Daoy (cell line): ENCODE measurements at regions not wholly inside any gene's neighbourhood (a gene's known extent, or its start where the extent isn't known, plus 50 kb on each side); places are given as distances from the start of the nearest gene placed in this dataset.

Experiments used
- DNase-seq: peaks from one replicate; pipeline ENCODE4 v3.0.0-alpha.2; 2015; ENCODE audit warnings: low read depth

GRCh38 chr12:124445826-124446225 is 121.6 kb downstream of the NCOR2 start:
- DNase-seq, result no peak

GRCh38 chr12:124445121-124445718 is 122.2 kb downstream of the NCOR2 start:
- DNase-seq, result no peak

GRCh38 chr12:124443931-124444712 is 123.3 kb downstream of the NCOR2 start:
- DNase-seq, result no peak

GRCh38 chr12:124442772-124443445 is 124.5 kb downstream of the NCOR2 start:
- DNase-seq, result no peak

GRCh38 chr12:124442281-124442680 is 125.1 kb downstream of the NCOR2 start:
- DNase-seq, result no peak

GRCh38 chr12:124441443-124442194 is 125.8 kb downstream of the NCOR2 start:
- peak; percentile 95 for DNase-seq

- peak; percentile 15 for DNase-seq
Observed at GRCh38 chr12:124440841-124441381, 126.5 kb downstream of the NCOR2 start.

- DNase-seq, result no peak
Observed at GRCh38 chr12:124440031-124440626, 127.3 kb downstream of the NCOR2 start.

- DNase-seq, result no peak
Observed at GRCh38 chr12:124438437-124439056, 128.9 kb downstream of the NCOR2 start.

- DNase-seq, result no peak
Observed at GRCh38 chr12:124437617-124438436, 129.6 kb downstream of the NCOR2 start.

- no peak for DNase-seq
Observed at GRCh38 chr12:124437121-124437520, 130.3 kb downstream of the NCOR2 start.

GRCh38 chr12:124436366-124436765 is 131.0 kb downstream of the NCOR2 start:
- no peak for DNase-seq

- DNase-seq, result no peak
Observed at GRCh38 chr12:124435806-124436345, 131.5 kb downstream of the NCOR2 start.

- DNase-seq, result no peak
Observed at GRCh38 chr12:124434951-124435805, 132.2 kb downstream of the NCOR2 start.

GRCh38 chr12:124434354-124434753 is 133.1 kb downstream of the NCOR2 start:
- DNase-seq, result no peak

- no peak for DNase-seq
Observed at GRCh38 chr12:124433879-124434278, 133.5 kb downstream of the NCOR2 start.

- no peak for DNase-seq
Observed at GRCh38 chr12:124433147-124433874, 134.1 kb downstream of the NCOR2 start.

GRCh38 chr12:124432376-124432775 is 135.0 kb downstream of the NCOR2 start:
- no peak for DNase-seq
